ENCODE measurements at regions not wholly inside any gene's neighbourhood (a gene's known extent, or its start where the extent isn't known, plus 50 kb on each side); places are given as distances from the start of the nearest gene placed in this dataset.
A peak's percentile ranks its signal among the peaks of the same experiment; 100 is the strongest.

- FAIRE-seq, result no peak
Measured at GRCh38 chr4:29521281-29521680, 1198.9 kb upstream of the PCDH7 start.

DNA sequence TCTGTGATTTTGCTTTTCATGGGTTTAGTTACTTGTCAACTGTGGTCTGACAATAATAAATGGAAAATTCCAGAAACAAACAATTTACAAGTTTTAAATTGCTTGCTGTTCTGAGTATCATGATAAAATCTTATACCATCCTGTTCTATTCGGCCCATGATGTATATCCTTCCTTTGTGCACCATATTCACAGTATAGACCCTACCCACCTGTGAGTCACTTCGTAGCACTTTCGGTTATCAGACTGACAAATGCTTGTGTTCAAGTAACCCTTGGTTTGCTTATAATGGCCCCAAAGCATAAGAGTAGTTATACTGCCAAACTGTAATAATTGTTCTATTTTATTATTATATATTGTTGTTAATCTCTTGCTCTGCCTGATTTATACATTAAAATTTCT is 1183.4 kb upstream of the PCDH7 start:
- no peak for FAIRE-seq

DNA sequence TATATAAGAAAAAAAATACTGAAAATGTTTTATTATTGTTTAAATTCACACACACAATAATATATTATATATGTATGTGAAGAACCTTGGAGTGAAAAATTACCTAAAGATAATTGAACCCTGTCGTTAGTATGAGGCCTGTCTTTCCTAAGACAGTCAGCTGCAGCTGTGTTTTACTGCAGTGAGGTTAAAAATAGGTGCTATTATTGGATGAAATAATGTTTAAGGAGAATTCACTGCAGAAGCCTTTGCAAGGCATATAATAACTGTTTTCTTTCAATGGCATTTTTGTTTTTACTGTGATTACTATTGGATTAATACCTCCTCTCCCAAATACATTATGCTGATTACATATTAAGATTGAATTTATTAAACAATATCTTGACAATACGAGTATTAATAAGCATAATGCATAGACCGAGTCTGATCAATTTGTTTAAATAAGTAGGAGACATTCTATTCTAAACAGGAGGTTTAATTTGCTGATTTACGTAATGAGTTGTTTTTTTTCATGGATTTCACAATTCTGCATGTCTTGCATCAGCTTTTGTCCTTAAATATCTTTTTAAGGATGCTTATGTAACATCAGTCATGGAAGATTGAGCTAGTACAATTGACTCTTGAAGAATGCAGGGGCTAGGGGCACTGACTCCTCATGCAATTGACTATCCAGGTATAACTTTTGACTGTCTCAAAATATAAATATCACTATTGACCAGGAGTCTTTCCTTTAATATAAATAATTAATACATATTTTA is 1181.1 kb upstream of the PCDH7 start:
- FAIRE-seq, result no peak

GRCh38 chr4:29540439-29541102 is 1179.6 kb upstream of the PCDH7 start:
- no peak for FAIRE-seq

DNA sequence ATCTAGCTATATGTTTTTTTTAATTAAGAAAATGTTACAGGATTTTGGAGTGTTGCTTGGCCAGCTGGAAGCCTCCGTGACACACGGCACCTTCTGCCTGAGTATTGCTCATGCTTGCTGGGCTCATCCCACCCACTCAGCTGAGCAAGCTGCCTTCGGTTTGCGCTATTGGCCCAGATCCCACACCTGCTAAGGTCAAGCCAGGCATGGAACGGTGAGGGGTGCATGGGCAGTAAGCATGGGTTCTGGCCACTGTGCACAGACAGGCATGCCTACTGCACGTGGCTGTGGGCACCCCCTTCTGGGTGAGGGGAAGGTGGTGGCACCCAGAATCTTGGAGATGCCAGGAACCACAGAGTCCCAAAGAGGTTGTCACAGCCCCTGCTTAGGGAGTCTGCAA is 1178.4 kb upstream of the PCDH7 start:
- no peak for FAIRE-seq

- FAIRE-seq, result no peak
Measured at GRCh38 chr4:29549342-29549741, 1170.8 kb upstream of the PCDH7 start.

DNA sequence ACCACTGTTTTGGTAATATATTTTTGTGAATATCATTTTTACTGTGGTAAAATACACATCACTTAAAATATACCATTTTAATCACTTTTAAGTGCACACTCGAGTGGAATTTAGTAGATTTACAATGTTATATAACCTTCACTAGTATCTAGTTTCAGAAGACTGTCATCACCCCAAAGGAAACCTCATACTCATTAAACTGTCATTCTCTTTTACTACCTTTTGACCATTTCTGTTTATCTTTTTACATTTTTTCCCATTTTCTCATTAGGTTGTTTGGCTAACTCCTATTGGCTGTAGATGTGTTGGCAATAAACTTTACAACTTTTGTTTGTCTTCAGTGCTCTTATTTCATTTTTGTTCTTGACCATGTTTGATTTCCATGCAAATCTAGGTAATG is 1168.3 kb upstream of the PCDH7 start:
- peak; percentile 12 for FAIRE-seq

GRCh38 chr4:29553846-29554245 is 1166.3 kb upstream of the PCDH7 start:
- no peak for FAIRE-seq

DNA sequence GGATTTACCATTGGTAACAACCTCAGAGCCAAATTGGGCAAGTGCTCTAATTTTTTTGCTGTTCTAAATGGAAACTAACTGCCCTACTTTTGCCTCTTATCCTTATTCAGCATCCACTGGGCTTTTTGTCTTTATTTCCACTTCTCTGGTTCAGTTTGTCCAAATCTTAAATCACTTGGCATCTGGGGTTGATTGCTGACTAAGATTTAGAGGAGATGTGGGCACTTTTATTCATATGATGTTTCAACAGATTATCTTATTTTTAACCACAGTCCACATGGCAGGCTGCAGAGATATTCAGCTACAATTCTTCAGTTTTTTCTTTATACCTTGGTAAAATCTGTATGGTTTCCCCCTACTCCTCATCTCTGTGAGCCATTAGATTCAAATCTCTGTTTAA is 1161.4 kb upstream of the PCDH7 start:
- FAIRE-seq, result no peak

DNA sequence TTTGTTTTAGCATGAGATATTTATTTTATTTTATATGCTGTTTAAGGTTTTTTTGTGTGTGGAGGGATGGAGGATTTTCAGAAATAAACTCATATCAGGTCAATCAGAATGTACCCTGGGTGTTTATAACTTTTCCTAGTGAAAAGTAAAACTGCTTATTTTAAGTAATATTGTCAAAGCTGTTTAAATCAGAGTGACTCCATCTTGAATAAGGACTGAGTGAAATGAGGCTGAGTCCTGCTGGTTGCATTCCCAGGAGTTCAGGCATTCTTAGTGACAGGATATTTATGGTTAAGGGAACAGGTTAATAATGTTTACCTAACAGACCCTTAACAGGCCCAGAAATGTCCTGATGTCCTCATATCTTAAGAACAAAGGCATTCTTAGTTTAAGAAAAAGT is 1160.9 kb upstream of the PCDH7 start:
- peak; percentile 97 for FAIRE-seq

DNA sequence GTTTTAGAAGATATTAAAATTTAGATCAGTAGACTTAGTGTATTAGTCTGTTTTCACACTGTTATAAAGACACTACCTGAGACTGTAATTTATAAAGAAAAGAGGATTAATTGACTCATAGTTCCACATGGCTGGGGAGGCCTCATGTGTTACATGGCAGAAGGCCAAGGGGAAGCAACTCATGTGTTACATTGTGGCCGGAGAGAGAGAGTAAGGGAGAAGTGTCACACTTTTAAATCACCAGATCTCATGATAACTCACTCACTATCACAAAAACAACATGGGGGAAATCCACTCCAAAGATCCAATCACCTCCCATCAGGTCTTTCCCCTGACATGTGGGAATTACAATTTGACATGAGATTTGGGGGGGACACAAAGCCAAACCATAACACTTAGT is 1159.7 kb upstream of the PCDH7 start:
- FAIRE-seq, result no peak

- FAIRE-seq, result no peak
Measured at GRCh38 chr4:29565256-29565655, 1154.9 kb upstream of the PCDH7 start.

DNA sequence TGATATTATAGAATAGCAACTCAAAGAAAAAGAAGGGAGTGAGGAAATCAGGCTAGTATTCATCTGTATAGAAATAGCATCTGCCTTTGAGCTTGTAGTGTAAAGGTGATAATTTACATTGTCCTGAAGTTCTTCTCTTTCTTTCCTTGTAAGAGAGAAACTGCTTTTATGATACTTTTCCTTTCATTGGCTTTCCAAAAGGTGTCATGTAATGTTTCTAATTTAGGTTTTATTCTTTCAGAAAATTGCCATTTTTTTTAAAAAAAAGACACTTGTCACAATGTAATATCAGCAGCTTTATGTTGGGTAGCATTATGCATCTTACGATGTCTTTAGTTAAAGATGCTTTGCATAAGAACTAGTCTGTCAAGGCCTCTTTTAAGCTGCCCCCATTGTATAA is 1153.8 kb upstream of the PCDH7 start:
- no peak for FAIRE-seq

DNA sequence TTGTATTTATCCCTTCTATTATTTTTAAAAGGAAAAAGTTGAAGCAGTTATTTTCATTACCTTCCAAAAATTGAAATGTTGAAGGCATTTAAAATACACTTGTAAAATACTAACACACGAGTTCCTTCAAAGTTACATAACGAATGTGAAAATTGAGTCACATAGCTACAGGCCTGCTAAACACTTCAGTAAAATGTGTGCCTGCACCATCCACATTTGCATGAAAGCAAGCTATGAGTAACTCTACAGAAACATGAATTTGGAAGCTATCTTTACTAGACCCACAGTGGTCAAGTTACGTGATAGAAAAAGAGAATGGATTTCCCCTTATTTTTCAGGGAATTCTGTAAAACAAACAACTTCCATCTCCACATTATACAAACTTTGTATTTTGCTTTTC is 1148.8 kb upstream of the PCDH7 start:
- FAIRE-seq, result no peak

DNA sequence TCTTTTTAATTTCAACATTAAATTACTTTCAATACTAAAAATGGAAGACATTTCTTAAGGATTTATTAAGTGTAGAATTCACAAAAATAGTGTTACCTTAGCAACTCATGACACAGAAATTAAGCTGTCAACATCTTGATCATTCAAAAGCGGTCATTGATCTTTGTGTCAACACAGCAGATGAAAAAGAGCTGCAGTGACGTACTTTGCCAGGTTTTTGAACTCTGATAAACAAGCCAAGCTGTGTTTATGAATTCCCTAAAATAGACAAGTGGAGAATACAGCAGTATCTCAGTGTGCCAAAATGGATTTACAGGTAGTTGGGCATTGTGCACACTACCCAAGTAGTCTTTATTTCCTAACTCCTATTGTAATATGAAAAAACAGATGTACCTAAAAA is 1141.8 kb upstream of the PCDH7 start:
- FAIRE-seq, result no peak

GRCh38 chr4:29581457-29581856 is 1138.7 kb upstream of the PCDH7 start:
- FAIRE-seq, result no peak

DNA sequence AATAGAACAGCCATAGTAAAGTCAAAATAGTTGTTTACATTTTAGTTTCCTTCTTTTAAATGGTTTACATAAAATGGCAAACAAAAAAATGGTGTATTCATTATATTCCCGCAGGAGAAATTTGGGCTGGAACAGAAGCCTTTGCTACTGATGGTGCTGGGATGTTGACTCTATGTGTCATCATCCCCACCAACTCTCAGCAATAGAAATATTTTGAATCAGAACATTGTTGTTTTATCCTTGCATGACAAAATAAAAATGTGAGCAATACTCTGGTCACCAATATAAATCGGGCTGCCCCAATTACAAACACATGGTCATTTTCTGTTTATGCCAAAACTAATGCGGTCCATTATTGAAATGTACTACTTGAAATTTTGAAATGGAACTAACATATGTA is 1131.6 kb upstream of the PCDH7 start:
- FAIRE-seq, result no peak

- FAIRE-seq, result no peak
Measured at GRCh38 chr4:29596228-29596627, 1123.9 kb upstream of the PCDH7 start.

DNA sequence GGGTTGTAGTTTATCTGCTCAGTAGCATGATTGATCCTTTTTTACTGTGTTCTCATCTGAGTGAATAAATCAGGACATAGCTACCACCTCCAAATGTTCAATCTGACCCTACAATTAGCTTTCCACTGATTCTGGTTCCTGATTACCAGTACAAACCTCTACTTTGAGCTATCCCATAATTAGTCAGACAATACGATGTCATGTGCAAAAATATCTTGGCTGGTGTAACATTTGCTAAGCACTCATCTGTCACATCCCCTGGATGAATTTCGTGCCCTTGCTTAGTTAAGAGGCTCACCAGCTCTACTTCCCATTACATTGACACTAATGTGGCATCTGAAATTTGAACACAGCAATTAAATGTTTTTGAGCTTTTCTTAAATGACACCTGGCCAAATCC is 1101.0 kb upstream of the PCDH7 start:
- no peak for FAIRE-seq

GRCh38 chr4:29632199-29632598 is 1088.0 kb upstream of the PCDH7 start:
- no peak for FAIRE-seq

DNA sequence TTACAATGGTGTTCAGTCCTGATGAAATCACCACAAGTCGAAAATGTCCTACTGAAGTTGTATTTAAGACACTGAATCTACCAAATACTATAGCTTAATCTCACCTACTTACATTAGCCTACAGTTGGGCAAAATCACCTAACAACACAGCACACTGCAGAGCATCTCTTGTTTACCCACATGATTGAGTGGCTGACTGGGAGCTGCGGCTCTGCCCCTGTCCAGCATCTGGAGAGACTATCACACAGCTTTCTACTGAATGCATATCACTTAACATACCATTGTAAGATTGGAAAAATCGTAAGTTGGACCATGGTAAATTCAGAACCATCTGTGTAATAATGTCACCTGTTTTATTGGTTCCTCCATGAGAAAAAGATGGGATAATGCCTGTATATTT is 1083.2 kb upstream of the PCDH7 start:
- FAIRE-seq, result no peak

- no peak for FAIRE-seq
Measured at GRCh38 chr4:29653221-29653620, 1066.9 kb upstream of the PCDH7 start.

DNA sequence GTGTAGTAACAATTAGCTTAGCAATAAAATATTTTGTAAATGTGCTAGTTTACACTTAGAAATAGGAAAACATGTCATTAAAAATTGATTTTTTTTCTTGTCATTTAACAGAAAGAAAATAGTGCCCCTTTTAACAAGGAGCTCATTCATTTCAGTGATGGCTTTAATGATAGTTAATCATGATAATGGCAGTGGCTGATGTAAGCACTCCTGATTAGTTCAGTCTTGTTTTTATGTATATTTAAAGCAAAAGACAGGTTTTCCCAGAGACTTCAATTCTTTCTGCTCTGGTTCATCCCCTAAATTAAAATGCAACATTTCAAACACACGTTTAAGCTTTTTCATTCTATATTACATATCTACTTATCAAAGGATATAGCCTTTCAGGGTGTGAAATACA is 1039.5 kb upstream of the PCDH7 start:
- no peak for FAIRE-seq

- FAIRE-seq, result no peak
Measured at GRCh38 chr4:29704059-29704458, 1016.1 kb upstream of the PCDH7 start.

GRCh38 chr4:29708473-29708872 is 1011.7 kb upstream of the PCDH7 start:
- no peak for FAIRE-seq

All from endometrium (tissue), 2 donors.